Transverse colon (tissue), 4 donors: ENCODE measurements at regions not wholly inside any gene's neighbourhood (a gene's known extent, or its start where the extent isn't known, plus 50 kb on each side); places are given as distances from the start of the nearest gene placed in this dataset.

Experiments used
- DNase-seq: peaks from one replicate; pipeline ENCODE4 v3.0.0-alpha.2; 2019
- H3K27ac ChIP-seq, 4 donors: fragments of 200-600 bp; sonication (generic); 2 replicates each; pipeline ENCODE4 v1.5.1; 2016 to 2018; ENCODE audit warnings: inconsistent platforms in 4 of 4
- H3K27me3 ChIP-seq: fragments of 200-600 bp; sonication (generic); 2 replicates; pipeline ENCODE4 v1.5.1; 2017; ENCODE audit warnings: inconsistent platforms
- H3K36me3 ChIP-seq, 4 donors: fragments of 200-600 bp; sonication (generic); 2 replicates each; pipeline ENCODE4 v1.5.1; 2017 to 2019; ENCODE audit warnings: inconsistent platforms in 4 of 4
- H3K4me1 ChIP-seq, 4 donors: fragments of 200-600 bp; sonication (generic); 2 replicates each; pipeline ENCODE4 v1.5.1; 2017 to 2020; ENCODE audit warnings: inconsistent platforms in 4 of 4
- H3K4me3 ChIP-seq, 4 donors: fragments of 200-600 bp; sonication (generic); 1 replicate in 1 of 4; 2 replicates in 3 of 4; pipeline versions ENCODE4 v1.5.1 to v1.6.1; 2017 to 2019; ENCODE audit warnings: inconsistent platforms in 4 of 4
- H3K9me3 ChIP-seq, 2 donors: fragments of 200-600 bp; sonication (generic); 2 replicates each; pipeline ENCODE4 v1.5.1; 2017 to 2019; ENCODE audit warnings: inconsistent platforms in 2 of 2
- CTCF ChIP-seq, 5 experiments: fragments of 200-600 bp in 3 of 5; fragments of 450-650 bp in 2 of 5; sonication (generic) in 3 of 5; IDR thresholded peaks; 1 replicate in 2 of 5; 2 replicates in 3 of 5; pipeline ENCODE4 v1.5.1; 2016 to 2017; ENCODE audit warnings: antibody characterized with exemption in 5 of 5, inconsistent platforms in 3 of 5, mild to moderate bottlenecking in 2 of 5, moderate library complexity in 1 of 5
- EP300 ChIP-seq: sonication (generic); formaldehyde crosslinking; IDR thresholded peaks from one replicate; pipeline ENCODE4 v1.6.1; 2017; ENCODE audit warnings: antibody characterized with exemption, low read depth
- POLR2A ChIP-seq: fragments of 450-650 bp; IDR thresholded peaks from one replicate; pipeline ENCODE4 v1.6.1; 2016; ENCODE audit warnings: antibody characterized with exemption, mild to moderate bottlenecking, moderate library complexity
- POLR2AphosphoS5 ChIP-seq, 3 donors: sonication (generic); formaldehyde crosslinking; IDR thresholded peaks; one replicate each; pipeline ENCODE4 v1.6.1; 2016; ENCODE audit warnings: antibody characterized with exemption in 3 of 3
- WGBS, 2 donors: methylation state at CpG; one replicate each; pipeline ENCODE4 v1.1.5; 2018; ENCODE audit warnings: low coverage in 1 of 2; 5-methylcytosine and 5-hydroxymethylcytosine counted together
- in situ Hi-C, 4 donors: fragments of 200-750 bp; cut with MboI; loops; one replicate each; pipeline versions ENCODE4 v1.15.0 to v1.15.1; 2017; ENCODE audit warnings: low sequenced_read_pairs in 3 of 4, low pct_ligation_motif_present in 1 of 4, low pct_unique_long_range_greater_than_20kb in 1 of 4
- intact Hi-C: fragments of 100-400 bp; cut with DNase I; formaldehyde crosslinking; loops from one replicate; pipeline ENCODE4 v1.15.1; 2023; ENCODE audit warnings: low total_unique reads

- no peak overlapping the region for H3K27ac ChIP-seq
- in situ Hi-C loops: no loop called here
- WGBS, 2 donors: 64 to 67% methylated on average over 5 to 10 of the region's 10 CpGs
Observed at GRCh38 chr1:218547957-218548730, 203.0 kb downstream of the TGFB2 start.

GRCh38 chr1:218548764-218549163 is 203.6 kb downstream of the TGFB2 start:
- H3K27ac ChIP-seq: no peak overlapping the region

More at GRCh38 chr1:218547957-218548730, 203.0 kb downstream of the TGFB2 start:
- DNase-seq: no peak
- Histone ChIP-seq H3K27me3 (no peaks in the 10 kb centered on the region), H3K9me3 (no peaks in the 10 kb centered on the region), H3K36me3 (no peaks in the 10 kb centered on the region), H3K4me3 (no peak overlapping the region), H3K4me1 (no peaks in the 10 kb centered on the region)
- intact Hi-C loops: no loop called here
- no peak for TF ChIP-seq EP300
- no peak for TF ChIP-seq POLR2A
- no peak for TF ChIP-seq CTCF (IDR thresholded peaks at IDR 0.05)
- no peak for TF ChIP-seq POLR2AphosphoS5 (IDR thresholded peaks at IDR 0.05)

GRCh38 chr1:218553197-218553596 is 208.1 kb downstream of the TGFB2 start:
- TF ChIP-seq POLR2A (no peak), EP300 (no peak), CTCF (IDR thresholded peaks at IDR 0.05) (no peak), POLR2AphosphoS5 (IDR thresholded peaks at IDR 0.05) (no peak)
- no peak overlapping the region for H3K27ac ChIP-seq
- no peaks in the 10 kb centered on the region for H3K36me3 ChIP-seq
- 84% methylated on average over 2 of the region's 2 CpGs for WGBS, 2 donors
- in situ Hi-C loops: no loop called here
- no peak for DNase-seq
- H3K9me3 ChIP-seq: no peaks in the 10 kb centered on the region
- H3K27me3 ChIP-seq: no peaks in the 10 kb centered on the region
- intact Hi-C loops: no loop called here
- no peak overlapping the region for H3K4me3 ChIP-seq
- H3K4me1 ChIP-seq: no peaks in the 10 kb centered on the region

More at GRCh38 chr1:218548764-218549163, 203.6 kb downstream of the TGFB2 start:
- 83 to 85% methylated on average over 2 to 4 of the region's 4 CpGs for WGBS, 2 donors
- Histone ChIP-seq H3K9me3 (no peaks in the 10 kb centered on the region), H3K4me3 (no peak overlapping the region), H3K36me3 (no peaks in the 10 kb centered on the region), H3K4me1 (no peaks in the 10 kb centered on the region), H3K27me3 (no peaks in the 10 kb centered on the region)
- intact Hi-C loops: no loop called here
- in situ Hi-C loops: no loop called here
- DNase-seq: no peak
- TF ChIP-seq EP300 (no peak), POLR2A (no peak), CTCF (IDR thresholded peaks at IDR 0.05) (no peak), POLR2AphosphoS5 (IDR thresholded peaks at IDR 0.05) (no peak)

- in situ Hi-C loops: no loop called here
- no peak for DNase-seq
- Histone ChIP-seq H3K4me3 (no peak overlapping the region), H3K4me1 (no peaks in the 10 kb centered on the region), H3K27ac (no peak overlapping the region), H3K27me3 (no peaks in the 10 kb centered on the region), H3K9me3 (no peaks in the 10 kb centered on the region), H3K36me3 (no peaks in the 10 kb centered on the region)
- TF ChIP-seq EP300: no peak
- TF ChIP-seq POLR2A: no peak
- no peak for TF ChIP-seq CTCF (IDR thresholded peaks at IDR 0.05)
- TF ChIP-seq POLR2AphosphoS5 (IDR thresholded peaks at IDR 0.05): no peak
- intact Hi-C loops: no loop called here
Observed at GRCh38 chr1:218556016-218556415, 210.9 kb downstream of the TGFB2 start.
